ENCODE measurements at regions not wholly inside any gene's neighbourhood (a gene's known extent, or its start where the extent isn't known, plus 50 kb on each side); places are given as distances from the start of the nearest gene placed in this dataset.

GRCh38 chr10:4136121-4136520 is 351.1 kb upstream of the KLF6 start:
- TF ChIP-seq CTCF (IDR thresholded peaks at IDR 0.05; ENCODE audit: borderline replicate concordance, extremely low read depth, low read length, poor library complexity, severe bottlenecking) (no peak), EZH2 (IDR thresholded peaks at IDR 0.05; ENCODE audit: borderline replicate concordance, low read depth, low read length, severe bottlenecking) (no peak)

Measured in DND-41 (cell line).